Prostate gland (tissue), 2 donors: ENCODE measurements at regions not wholly inside any gene's neighbourhood (a gene's known extent, or its start where the extent isn't known, plus 50 kb on each side); places are given as distances from the start of the nearest gene placed in this dataset.

Experiments used
- POLR2A ChIP-seq: fragments of 450-650 bp; IDR thresholded peaks from one replicate; pipeline ENCODE4 v1.6.1; 2016; ENCODE audit warnings: antibody characterized with exemption, mild to moderate bottlenecking
- TF ChIP-seq, protein P1 (sequence below), 4 experiments: fragments of 200-600 bp in 2 of 4; fragments of 450-650 bp in 2 of 4; sonication (generic) in 2 of 4; IDR thresholded peaks; 1 replicate in 3 of 4; 2 replicates in 1 of 4; pipeline ENCODE4 v1.5.1; 2016 to 2019; ENCODE audit warnings: antibody characterized with exemption in 4 of 4, mild to moderate bottlenecking in 2 of 4, moderate library complexity in 2 of 4

- TF ChIP-seq POLR2A, result no peak
- TF ChIP-seq, protein P1, sequence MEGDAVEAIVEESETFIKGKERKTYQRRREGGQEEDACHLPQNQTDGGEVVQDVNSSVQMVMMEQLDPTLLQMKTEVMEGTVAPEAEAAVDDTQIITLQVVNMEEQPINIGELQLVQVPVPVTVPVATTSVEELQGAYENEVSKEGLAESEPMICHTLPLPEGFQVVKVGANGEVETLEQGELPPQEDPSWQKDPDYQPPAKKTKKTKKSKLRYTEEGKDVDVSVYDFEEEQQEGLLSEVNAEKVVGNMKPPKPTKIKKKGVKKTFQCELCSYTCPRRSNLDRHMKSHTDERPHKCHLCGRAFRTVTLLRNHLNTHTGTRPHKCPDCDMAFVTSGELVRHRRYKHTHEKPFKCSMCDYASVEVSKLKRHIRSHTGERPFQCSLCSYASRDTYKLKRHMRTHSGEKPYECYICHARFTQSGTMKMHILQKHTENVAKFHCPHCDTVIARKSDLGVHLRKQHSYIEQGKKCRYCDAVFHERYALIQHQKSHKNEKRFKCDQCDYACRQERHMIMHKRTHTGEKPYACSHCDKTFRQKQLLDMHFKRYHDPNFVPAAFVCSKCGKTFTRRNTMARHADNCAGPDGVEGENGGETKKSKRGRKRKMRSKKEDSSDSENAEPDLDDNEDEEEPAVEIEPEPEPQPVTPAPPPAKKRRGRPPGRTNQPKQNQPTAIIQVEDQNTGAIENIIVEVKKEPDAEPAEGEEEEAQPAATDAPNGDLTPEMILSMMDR (IDR thresholded peaks at IDR 0.05), result no peak
Measured at GRCh38 chr7:13777242-13777641, 212.2 kb downstream of the ETV1 start.
